Fibroblast of lung (primary cell): ENCODE measurements at regions not wholly inside any gene's neighbourhood (a gene's known extent, or its start where the extent isn't known, plus 50 kb on each side); places are given as distances from the start of the nearest gene placed in this dataset.

Experiments
- EZH2 ChIP-seq: IDR thresholded peaks from 2 replicates; pipeline ENCODE4 v1.5.1; 2012; ENCODE audit warnings: low read length, control low read depth, mild to moderate bottlenecking; ENCODE audit errors: missing control alignments
- TF ChIP-seq, protein P1 (sequence below), 2 donors: IDR thresholded peaks in 1 of 2; conservative IDR thresholded peaks in 1 of 2; 1 replicate in 1 of 2; 2 replicates in 1 of 2; pipeline ENCODE4 v1.5.1; 2011 to 2012; ENCODE audit warnings: low read length in 2 of 2, control low read depth in 1 of 2, inconsistent platforms in 1 of 2, low read depth in 1 of 2, mild to moderate bottlenecking in 1 of 2

- TF ChIP-seq, protein P1, sequence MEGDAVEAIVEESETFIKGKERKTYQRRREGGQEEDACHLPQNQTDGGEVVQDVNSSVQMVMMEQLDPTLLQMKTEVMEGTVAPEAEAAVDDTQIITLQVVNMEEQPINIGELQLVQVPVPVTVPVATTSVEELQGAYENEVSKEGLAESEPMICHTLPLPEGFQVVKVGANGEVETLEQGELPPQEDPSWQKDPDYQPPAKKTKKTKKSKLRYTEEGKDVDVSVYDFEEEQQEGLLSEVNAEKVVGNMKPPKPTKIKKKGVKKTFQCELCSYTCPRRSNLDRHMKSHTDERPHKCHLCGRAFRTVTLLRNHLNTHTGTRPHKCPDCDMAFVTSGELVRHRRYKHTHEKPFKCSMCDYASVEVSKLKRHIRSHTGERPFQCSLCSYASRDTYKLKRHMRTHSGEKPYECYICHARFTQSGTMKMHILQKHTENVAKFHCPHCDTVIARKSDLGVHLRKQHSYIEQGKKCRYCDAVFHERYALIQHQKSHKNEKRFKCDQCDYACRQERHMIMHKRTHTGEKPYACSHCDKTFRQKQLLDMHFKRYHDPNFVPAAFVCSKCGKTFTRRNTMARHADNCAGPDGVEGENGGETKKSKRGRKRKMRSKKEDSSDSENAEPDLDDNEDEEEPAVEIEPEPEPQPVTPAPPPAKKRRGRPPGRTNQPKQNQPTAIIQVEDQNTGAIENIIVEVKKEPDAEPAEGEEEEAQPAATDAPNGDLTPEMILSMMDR (conservative IDR thresholded peaks at IDR 0.05 in 1 of 2, IDR thresholded peaks at IDR 0.05 in 1 of 2; ENCODE audit: low read depth in 1 of 2, low read length in 2 of 2) = no peak
- no peak for TF ChIP-seq EZH2
These were observed 1483.6 kb downstream of the UQCRFS1 start for GRCh38 chr19:27729332-27729731.
